ENCODE measurements at regions not wholly inside any gene's neighbourhood (a gene's known extent, or its start where the extent isn't known, plus 50 kb on each side); places are given as distances from the start of the nearest gene placed in this dataset.

DNA sequence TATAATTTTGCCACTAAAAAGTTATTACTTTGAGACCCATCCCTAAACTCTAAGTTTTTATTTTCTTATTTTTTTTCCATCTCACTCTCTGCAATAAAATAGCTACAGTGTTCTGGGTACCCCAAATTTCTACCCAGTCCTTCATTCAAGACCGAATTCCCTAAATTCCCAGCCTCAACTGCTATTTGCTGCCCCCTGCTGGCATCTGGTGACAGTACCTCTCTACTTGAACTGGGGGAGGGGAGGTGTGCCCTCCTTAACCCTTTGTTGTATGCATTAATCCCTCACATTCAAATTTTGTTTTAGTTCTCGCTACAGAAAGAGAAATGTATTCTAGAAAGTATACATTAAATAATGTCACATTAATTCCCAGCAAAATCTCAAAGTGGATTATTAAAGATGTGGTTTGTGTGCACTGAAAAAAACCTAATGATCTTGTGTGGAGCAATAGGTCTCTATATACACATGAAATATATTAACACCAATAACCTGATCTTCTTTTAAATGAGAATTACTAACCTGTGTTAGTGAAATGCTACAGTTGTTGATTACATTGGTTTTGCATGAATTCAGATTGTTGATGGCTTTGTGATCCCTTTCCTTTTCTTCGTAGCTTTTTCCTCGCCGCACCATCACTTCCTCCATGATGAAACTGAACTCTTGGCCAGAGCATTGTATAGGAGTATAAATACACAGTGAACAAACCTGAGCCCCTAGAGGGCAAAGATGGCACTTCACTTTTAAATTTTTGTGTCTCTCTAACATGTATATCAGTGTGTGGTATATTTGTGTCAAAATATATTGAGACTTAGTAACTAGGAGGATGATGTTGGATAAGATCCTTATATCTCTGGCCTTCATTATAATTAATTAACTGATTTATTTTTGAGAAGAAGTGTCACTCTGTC lies 590.0 kb downstream of the METTL15 start:
- DNase-seq (ENCODE audit: low read depth in 2 of 2), result peak; percentile 62 to 67

- DNase-seq (ENCODE audit: low read depth in 2 of 2), result no peak
Measured at GRCh38 chr11:28696591-28696990, 588.4 kb downstream of the METTL15 start.

DNA sequence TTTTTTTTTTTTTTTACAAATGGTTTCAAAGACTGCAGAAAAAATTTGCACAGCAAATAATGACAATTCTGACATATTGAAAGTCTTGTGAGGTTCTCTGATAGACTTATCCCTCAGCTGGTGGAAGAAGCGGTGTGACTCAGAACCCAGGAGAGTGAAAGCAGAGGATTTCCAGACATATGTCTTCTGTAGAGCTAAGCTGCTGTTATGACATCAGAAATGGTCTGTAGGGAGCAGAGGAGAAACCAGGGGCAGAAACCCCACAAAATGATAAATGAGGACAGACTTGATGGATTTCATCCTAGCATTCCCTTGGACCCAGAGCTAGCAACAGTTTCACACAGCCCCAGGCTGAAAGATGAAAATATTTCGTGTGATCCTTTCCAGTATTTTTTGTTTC lies 582.6 kb downstream of the METTL15 start:
- no peak for DNase-seq (ENCODE audit: low read depth in 2 of 2)

DNA sequence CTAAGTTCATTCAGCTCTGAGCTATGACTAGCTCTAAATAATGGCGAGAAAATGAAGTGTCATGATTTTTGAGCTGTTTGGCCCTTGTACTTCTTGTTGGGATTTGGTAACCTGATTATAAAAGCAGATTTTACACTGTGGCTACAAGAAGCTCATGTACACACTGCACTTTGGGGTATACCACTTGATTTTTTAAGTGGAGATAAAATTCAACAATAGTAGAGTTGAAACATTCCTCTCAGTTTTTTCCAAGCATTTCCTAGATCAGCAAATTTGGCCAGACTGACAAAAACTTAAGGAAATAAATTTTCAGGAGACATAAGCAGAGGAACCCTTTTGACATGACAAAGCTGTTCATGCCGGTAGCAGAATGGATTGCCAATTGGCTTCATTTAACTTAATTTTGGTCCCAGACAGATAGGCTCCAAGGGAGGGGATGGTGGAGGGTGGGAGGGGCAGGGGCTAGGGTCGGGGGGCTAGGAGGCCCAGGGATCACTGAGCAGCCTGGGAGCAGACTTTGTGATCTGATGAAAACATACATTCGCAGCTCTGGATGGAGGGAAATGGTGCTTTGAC lies 575.9 kb downstream of the METTL15 start:
- no peak for DNase-seq (ENCODE audit: low read depth in 2 of 2)

DNA sequence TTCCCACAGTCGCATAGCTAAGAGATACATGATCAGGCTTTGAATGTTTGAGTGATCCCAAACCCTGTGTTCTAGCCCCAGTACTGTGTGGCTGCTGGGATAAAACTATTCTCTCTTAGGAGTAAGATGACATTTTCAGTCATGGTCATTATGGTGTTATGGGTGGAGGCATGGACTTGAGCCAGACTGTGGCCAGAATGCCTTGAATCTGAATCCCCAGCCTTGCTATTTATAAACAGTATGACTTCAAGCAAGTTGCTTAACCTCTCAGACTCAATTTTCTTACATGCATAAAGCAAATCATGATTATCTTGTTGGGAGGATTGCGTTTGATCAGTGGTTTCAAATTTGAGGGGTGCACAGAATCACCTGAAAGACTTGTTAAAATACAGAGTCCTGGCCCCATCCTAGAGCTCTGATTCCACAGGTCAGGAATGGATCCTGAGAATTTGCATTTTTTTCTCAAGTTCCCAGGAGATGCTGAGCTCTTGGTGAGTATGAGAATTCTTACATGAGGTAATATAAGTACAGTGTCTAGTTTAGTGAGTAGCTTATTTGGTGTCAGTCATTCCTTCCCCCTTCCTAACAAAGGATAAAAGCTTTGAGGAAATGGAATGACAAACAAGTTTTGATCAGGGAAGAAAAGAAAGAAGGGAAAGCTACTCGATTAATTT lies 571.7 kb downstream of the METTL15 start:
- DNase-seq (ENCODE audit: low read depth in 2 of 2), result no peak

- DNase-seq (ENCODE audit: low read depth in 2 of 2), result no peak
Measured at GRCh38 chr11:28677721-28678120, 569.5 kb downstream of the METTL15 start.

GRCh38 chr11:28675183-28675582 lies 567.0 kb downstream of the METTL15 start:
- no peak for DNase-seq (ENCODE audit: low read depth in 2 of 2)

GRCh38 chr11:28674433-28675103 lies 566.4 kb downstream of the METTL15 start:
- peak; percentile 31 to 36 for DNase-seq (ENCODE audit: low read depth in 2 of 2)

DNA sequence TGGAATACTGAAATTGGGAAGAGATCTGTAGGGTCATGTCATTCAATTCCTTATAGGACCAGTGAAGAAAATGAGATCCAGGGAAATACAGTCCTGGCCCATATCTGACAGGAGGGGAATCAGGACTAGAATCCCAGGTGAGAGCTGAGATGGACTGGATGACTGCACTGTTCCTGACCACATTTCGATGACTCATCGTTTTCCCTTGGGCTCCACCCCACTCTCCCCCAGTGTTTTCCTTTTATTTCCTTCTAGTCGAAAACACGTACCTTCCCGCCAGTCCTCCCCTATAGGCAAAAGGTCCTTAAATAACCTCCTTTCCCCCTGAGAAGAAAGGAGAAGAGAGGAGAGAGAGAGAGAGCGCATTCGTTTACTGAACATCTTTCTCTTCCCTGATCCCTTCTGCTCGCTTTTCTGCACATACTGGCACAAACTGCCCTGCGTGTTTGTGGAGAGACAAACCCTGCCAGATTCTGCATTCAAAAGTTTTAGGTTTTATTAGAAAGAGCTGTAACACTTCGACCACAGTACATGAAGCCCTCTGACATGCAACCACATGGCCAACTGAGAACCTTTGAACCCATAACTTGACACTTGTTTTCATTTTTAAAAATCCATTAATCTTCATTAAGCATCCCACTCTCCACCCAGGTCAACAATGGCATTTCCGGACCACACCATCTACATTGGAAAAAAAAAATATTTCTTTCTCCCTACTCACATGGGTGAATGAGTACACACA lies 565.7 kb downstream of the METTL15 start:
- DNase-seq (ENCODE audit: low read depth in 2 of 2), result peak in 1 of 2 donors; percentile 49

DNA sequence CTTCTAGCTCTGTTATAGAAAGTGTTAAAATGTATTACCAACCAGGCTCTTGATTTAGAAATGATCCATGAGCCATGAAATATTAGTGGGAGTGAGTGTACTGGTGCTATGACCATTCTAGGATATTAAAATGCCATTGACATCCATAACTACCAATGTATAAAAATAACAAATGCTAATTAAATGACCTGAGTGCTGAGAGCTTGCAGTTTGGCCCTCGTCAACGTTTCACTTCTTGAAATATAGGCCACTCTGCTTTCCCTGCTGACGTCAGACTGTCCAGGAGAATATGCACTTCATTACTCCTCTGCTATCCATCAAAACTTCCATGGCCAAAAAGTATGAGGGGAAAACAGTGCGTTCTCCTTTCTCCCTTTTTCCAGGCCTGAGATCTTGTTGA lies 563.1 kb downstream of the METTL15 start:
- no peak for DNase-seq (ENCODE audit: low read depth in 2 of 2)

DNA sequence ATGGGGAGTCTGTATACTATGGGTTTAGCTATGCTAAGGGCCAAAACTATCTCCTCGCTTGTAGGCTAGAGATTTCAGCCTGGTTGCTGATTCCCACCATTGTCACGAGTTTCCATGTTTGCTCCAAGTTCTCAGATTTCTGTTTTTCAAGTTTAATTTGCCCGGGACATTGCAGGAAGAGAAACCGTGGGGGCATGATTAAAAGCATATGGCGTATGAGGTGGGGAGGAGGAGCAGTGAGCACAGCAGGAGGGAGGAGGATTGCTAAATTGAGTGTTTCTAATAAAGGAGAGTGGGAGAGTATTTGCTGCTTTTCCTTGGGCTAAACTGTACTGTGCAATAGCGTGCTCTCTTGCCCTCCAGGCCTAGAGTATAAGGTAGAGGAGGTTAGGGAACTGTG lies 558.4 kb downstream of the METTL15 start:
- DNase-seq (ENCODE audit: low read depth in 2 of 2), result no peak

- no peak for DNase-seq (ENCODE audit: low read depth in 2 of 2)
Measured at GRCh38 chr11:28659716-28660348, 551.6 kb downstream of the METTL15 start.

DNA sequence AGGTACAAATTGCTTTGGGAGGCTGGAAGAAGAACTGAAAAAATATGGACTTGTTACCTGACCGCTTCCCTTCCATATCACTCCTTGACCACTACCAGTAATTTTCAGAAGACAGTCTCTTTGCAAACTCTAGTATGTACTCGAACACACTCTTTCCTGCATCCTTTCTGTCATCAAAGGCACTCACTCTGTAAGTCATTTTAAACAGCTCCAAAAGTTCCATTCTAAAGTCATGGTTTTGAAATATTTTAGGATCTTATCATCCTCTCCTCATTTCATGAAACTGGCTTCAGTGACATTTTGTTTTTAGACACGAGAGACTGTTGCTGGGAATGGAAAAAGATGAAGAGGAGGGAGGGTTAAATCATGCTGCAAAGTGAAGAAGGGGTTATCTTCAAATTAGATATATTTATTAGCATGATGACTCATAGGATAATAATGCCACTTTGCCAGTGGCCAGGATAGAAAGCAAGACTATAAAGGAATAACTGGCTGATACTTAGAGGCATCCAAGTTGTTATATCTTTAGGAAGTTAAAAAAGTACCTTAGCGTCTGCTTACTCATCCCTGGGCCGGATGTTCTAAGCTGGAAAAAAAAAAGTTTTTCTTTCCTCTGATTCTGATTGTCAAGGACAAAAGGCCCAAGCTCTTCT lies 549.3 kb downstream of the METTL15 start:
- peak; percentile 5 to 58 for DNase-seq (ENCODE audit: low read depth in 2 of 2)

DNA sequence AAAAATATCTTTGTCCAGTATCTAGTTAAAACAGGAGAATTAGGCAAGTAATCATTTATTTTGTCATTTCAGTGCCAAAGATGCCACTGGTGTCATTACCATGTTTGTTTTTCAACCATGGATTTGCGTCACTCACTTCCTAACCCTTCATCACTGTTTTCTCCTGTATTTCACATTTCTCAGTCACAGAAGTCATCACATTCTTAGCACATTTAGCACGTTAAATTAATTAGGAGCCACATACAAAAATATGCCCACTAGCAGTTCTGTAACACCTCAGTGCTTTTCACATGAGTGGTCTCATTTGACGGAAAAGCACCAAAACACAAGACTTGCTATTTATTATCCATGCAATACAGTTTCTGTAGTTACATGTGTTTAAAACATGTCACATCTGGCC lies 546.0 kb downstream of the METTL15 start:
- no peak for DNase-seq (ENCODE audit: low read depth in 2 of 2)

DNA sequence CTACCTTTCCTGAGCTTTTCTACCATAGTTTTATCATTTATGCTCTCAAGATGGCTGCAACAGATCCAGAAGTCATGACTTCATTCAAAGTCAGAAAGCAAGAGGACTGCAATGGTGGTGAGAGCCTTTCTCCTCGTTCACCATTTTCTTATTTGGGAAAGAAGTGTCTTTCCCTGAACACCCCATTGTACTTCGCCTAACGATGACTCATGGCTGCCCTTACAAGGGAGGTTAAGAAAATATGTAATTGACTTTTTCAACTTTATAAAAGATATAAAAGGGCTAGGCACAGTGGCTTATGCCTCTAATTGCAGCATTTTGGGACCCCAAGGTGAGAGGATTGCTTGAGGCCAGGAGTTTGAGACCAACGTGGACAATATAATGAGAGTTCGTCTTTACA lies 541.7 kb downstream of the METTL15 start:
- DNase-seq (ENCODE audit: low read depth in 2 of 2), result peak in 1 of 2 donors; percentile 39

DNA sequence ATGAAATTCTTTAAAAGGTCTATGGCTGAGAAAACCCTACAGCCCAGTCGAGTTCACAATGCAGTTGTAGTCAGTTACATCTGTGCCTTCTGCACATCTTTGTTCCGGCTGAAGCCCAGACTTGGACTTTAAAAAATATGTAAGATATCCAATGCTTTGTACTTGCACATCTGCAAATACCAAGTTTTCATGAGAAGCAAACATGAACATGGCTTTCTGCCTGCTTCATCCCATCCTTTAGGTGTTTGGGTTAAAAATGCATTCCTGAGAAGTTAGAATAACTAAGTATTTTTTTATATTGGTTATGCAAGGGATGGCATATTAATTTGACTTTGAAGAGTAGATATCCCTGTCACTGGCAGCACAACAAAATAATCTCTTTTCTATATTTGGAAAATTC lies 528.4 kb downstream of the METTL15 start:
- no peak for DNase-seq (ENCODE audit: low read depth in 2 of 2)

GRCh38 chr11:28636033-28636432 lies 527.8 kb downstream of the METTL15 start:
- DNase-seq (ENCODE audit: low read depth in 2 of 2), result no peak

DNA sequence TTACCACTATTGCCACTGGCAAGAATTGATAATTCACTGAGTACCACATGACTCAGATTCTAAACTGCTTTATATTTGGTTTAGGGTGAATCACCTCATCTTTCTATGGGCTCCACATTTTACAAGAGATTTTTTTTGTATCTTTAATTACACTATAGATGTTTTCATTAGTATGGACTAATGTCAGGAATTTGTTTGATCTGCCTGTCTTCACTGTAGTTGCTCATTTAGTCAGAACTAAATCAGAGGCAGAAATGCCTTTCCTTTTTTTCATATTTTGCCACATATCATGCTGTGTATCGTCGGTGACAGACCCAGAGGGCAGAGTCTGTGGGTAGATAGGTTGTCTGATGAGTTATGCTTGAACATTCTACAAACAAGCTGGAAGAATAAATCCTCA lies 524.1 kb downstream of the METTL15 start:
- DNase-seq (ENCODE audit: low read depth in 2 of 2), result no peak

- no peak for DNase-seq (ENCODE audit: low read depth in 2 of 2)
Measured at GRCh38 chr11:28631148-28631547, 523.0 kb downstream of the METTL15 start.

GRCh38 chr11:28629235-28629634 lies 521.0 kb downstream of the METTL15 start:
- DNase-seq (ENCODE audit: low read depth in 2 of 2), result no peak

Data from lung microvascular endothelial cell (primary cell).